ENCODE measurements at regions not wholly inside any gene's neighbourhood (a gene's known extent, or its start where the extent isn't known, plus 50 kb on each side); places are given as distances from the start of the nearest gene placed in this dataset.

- DNase-seq (ENCODE audit: low spot score), result no peak
- TF ChIP-seq, protein P1, sequence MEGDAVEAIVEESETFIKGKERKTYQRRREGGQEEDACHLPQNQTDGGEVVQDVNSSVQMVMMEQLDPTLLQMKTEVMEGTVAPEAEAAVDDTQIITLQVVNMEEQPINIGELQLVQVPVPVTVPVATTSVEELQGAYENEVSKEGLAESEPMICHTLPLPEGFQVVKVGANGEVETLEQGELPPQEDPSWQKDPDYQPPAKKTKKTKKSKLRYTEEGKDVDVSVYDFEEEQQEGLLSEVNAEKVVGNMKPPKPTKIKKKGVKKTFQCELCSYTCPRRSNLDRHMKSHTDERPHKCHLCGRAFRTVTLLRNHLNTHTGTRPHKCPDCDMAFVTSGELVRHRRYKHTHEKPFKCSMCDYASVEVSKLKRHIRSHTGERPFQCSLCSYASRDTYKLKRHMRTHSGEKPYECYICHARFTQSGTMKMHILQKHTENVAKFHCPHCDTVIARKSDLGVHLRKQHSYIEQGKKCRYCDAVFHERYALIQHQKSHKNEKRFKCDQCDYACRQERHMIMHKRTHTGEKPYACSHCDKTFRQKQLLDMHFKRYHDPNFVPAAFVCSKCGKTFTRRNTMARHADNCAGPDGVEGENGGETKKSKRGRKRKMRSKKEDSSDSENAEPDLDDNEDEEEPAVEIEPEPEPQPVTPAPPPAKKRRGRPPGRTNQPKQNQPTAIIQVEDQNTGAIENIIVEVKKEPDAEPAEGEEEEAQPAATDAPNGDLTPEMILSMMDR (IDR thresholded peaks at IDR 0.05; ENCODE audit: extremely low read depth, missing control alignments), result no peak
These were observed 186.6 kb upstream of the HAAO start for GRCh38 chr2:42978887-42979415.

GRCh38 chr2:42978175-42978886 lies 185.9 kb upstream of the HAAO start:
- DNase-seq (ENCODE audit: low spot score), result no peak
- TF ChIP-seq, protein P1 (IDR thresholded peaks at IDR 0.05; ENCODE audit: extremely low read depth, missing control alignments), result no peak

GRCh38 chr2:42977270-42978174 lies 185.1 kb upstream of the HAAO start:
- TF ChIP-seq, protein P1 (IDR thresholded peaks at IDR 0.05; ENCODE audit: extremely low read depth, missing control alignments), result no peak
- DNase-seq (ENCODE audit: low spot score), result no peak

GRCh38 chr2:42976351-42976750 lies 184.0 kb upstream of the HAAO start:
- TF ChIP-seq, protein P1 (IDR thresholded peaks at IDR 0.05; ENCODE audit: extremely low read depth, missing control alignments), result no peak
- DNase-seq (ENCODE audit: low spot score), result no peak

- DNase-seq (ENCODE audit: low spot score), result peak; percentile 53
- TF ChIP-seq, protein P1 (IDR thresholded peaks at IDR 0.05; ENCODE audit: extremely low read depth, missing control alignments), result peak; percentile 89
These were observed 182.6 kb upstream of the HAAO start for GRCh38 chr2:42974721-42975717.

GRCh38 chr2:42974169-42974720 lies 181.9 kb upstream of the HAAO start:
- no peak for DNase-seq (ENCODE audit: low spot score)
- TF ChIP-seq, protein P1 (IDR thresholded peaks at IDR 0.05; ENCODE audit: extremely low read depth, missing control alignments), result no peak

Measured in GM20000 (cell line).